HCT116 (cell line): ENCODE measurements at regions not wholly inside any gene's neighbourhood (a gene's known extent, or its start where the extent isn't known, plus 50 kb on each side); places are given as distances from the start of the nearest gene placed in this dataset.

ENCODE experiments used
- ATAC-seq: fragments of 200-7000 bp; cut with Tn5 transposase; 2 replicates; pipeline ENCODE4 v1.9.1; 2020; ENCODE audit warnings: mild to moderate bottlenecking, moderate library complexity
- BruUV-seq: library from RNA; stranded (reverse); fragments of 400-500 nt; replicated peaks from 2 replicates; lab custom pipeline; 2021; lab: Mats Ljungman, UMichigan
- CTCF ChIA-PET: fragments of 300-600 bp; sonication (Branson Sonifier 250); formaldehyde crosslinking; loops from one replicate; lab custom pipeline; 2021; ENCODE audit warnings: antibody characterized with exemption; lab: Charles Lee
- POLR2A ChIA-PET: fragments of 300-600, 350-600 bp; sonication (Branson Sonifier 250); formaldehyde crosslinking; loops from one replicate; lab custom pipeline; 2021; ENCODE audit warnings: antibody characterized with exemption; lab: Charles Lee
- RAD21 ChIA-PET, 2 experiments: fragments of 300-600 bp; sonication (Branson Sonifier 250); formaldehyde crosslinking; loops; one replicate each; lab custom pipeline; 2023; ENCODE audit warnings: low total read pairs in 2 of 2; ENCODE audit not compliant: uncharacterized antibody in 2 of 2, unreplicated experiment in 2 of 2, low non-redundant PET in 1 of 2; lab: Charles Lee
- DNase-seq: peaks from one replicate; pipeline ENCODE4 v3.0.0-alpha.2; 2010; ENCODE audit warnings: low read depth, low spot score
- H2AFZ ChIP-seq: fragments of 200-600 bp; shearing (Covaris generic), sonication (generic); 2 replicates; pipeline ENCODE4 v1.6.1; 2017; ENCODE audit warnings: low read depth, mixed run types, mixed read lengths, antibody characterized with exemption, low read length; ENCODE audit not compliant: poor library complexity, severe bottlenecking
- H3K27ac ChIP-seq: 2 replicates; pipeline ENCODE4 v1.5.1; 2012; ENCODE audit warnings: low read depth, low read length
- H3K27me3 ChIP-seq: fragments of 200-600 bp; sonication (generic); 2 replicates; pipeline ENCODE4 v1.6.1; 2016; ENCODE audit warnings: mixed run types, low read length, mixed read lengths; ENCODE audit not compliant: insufficient read depth
- H3K36me3 ChIP-seq, 2 experiments: fragments of 200-500 bp in 1 of 2; fragments of 200-600 bp in 1 of 2; sonication (Bioruptor generic) in 1 of 2; sonication (generic) in 1 of 2; 2 replicates each; pipeline versions ENCODE4 v1.5.1 to v1.6.1; 2014 to 2016; ENCODE audit warnings: low read length in 2 of 2, inconsistent platforms in 1 of 2, mixed read lengths in 1 of 2, mixed run types in 1 of 2; ENCODE audit not compliant: insufficient read depth in 2 of 2, control insufficient read depth in 1 of 2
- H3K4me1 ChIP-seq, 2 experiments: fragments of 200-600 bp in 1 of 2; sonication (generic) in 1 of 2; 2 replicates each; pipeline versions ENCODE4 v1.5.1 to v1.6.1; 2012 to 2017; ENCODE audit warnings: low read length in 2 of 2, inconsistent platforms in 1 of 2, mild to moderate bottlenecking in 1 of 2, mixed read lengths in 1 of 2, mixed run types in 1 of 2, moderate library complexity in 1 of 2; ENCODE audit not compliant: insufficient read depth in 2 of 2, control insufficient read depth in 1 of 2
- H3K4me2 ChIP-seq: fragments of 200-600 bp; sonication (generic); 2 replicates; pipeline ENCODE4 v1.6.1; 2017; ENCODE audit warnings: mixed run types, low read length, mixed read lengths
- H3K4me3 ChIP-seq, 2 experiments: fragments of 200-600 bp in 1 of 2; sonication (generic) in 1 of 2; replicated peaks in 1 of 2; 2 replicates each; pipeline ENCODE4 v1.5.1; 2011 to 2016; ENCODE audit warnings: low read length in 2 of 2, control low read depth in 1 of 2, low read depth in 1 of 2, mild to moderate bottlenecking in 1 of 2, mixed read lengths in 1 of 2, mixed run types in 1 of 2
- H3K79me2 ChIP-seq: fragments of 200-600 bp; sonication (generic); 2 replicates; pipeline ENCODE4 v1.6.1; 2017; ENCODE audit warnings: mild to moderate bottlenecking, mixed run types, low read length, moderate library complexity, mixed read lengths; ENCODE audit not compliant: insufficient read depth
- H3K9ac ChIP-seq: fragments of 200-600 bp; sonication (generic); 2 replicates; pipeline ENCODE4 v1.6.1; 2016; ENCODE audit warnings: low read length, mixed read lengths
- H3K9me2 ChIP-seq: fragments of 200-600 bp; sonication (generic), shearing (Covaris generic); 2 replicates; pipeline ENCODE4 v1.6.1; 2017; ENCODE audit warnings: mixed run types, mild to moderate bottlenecking, moderate library complexity; ENCODE audit not compliant: insufficient read depth
- H3K9me3 ChIP-seq, 2 experiments: fragments of 200-500 bp in 1 of 2; fragments of 200-600 bp in 1 of 2; sonication (Bioruptor generic) in 1 of 2; sonication (generic) in 1 of 2; 2 replicates each; pipeline ENCODE4 v1.6.1; 2014 to 2017; ENCODE audit warnings: low read length in 2 of 2, mixed read lengths in 2 of 2, inconsistent platforms in 1 of 2, low read depth in 1 of 2, mild to moderate bottlenecking in 1 of 2, mixed run types in 1 of 2, moderate library complexity in 1 of 2; ENCODE audit not compliant: control insufficient read depth in 1 of 2, insufficient read depth in 1 of 2
- H4K20me1 ChIP-seq: fragments of 200-600 bp; sonication (generic), shearing (Covaris generic); 2 replicates; pipeline ENCODE4 v1.6.1; 2017; ENCODE audit warnings: mixed run types, mild to moderate bottlenecking, moderate library complexity; ENCODE audit not compliant: insufficient read depth
- CBX3 ChIP-seq: IDR thresholded peaks from 2 replicates; pipeline ENCODE4 v1.6.1; 2012; ENCODE audit warnings: low read depth
- POLR2A ChIP-seq: IDR thresholded peaks from 2 replicates; pipeline ENCODE4 v1.7.0; 2011; ENCODE audit warnings: borderline replicate concordance; ENCODE audit not compliant: insufficient read depth, insufficient read length; ENCODE audit errors: extremely low read depth
- intact Hi-C: fragments of 100-400 bp; cut with micrococcal nuclease; formaldehyde crosslinking; loops from 2 replicates; pipeline ENCODE4 v1.10.0; 2022
- TF ChIP-seq, protein P1 (sequence below): IDR thresholded peaks from 2 replicates; pipeline ENCODE4 v1.6.1; 2012; ENCODE audit warnings: low read depth
- TF ChIP-seq, protein P2 (sequence below), 3 experiments: fragments of 200-600 bp in 1 of 3; sonication (generic) in 1 of 3; IDR thresholded peaks in 2 of 3; conservative IDR thresholded peaks in 1 of 3; 2 replicates each; pipeline ENCODE4 v1.5.1; 2012 to 2017; ENCODE audit warnings: low read depth in 2 of 3, low read length in 2 of 3, antibody characterized with exemption in 1 of 3, borderline replicate concordance in 1 of 3, control low read depth in 1 of 3, mild to moderate bottlenecking in 1 of 3, mixed read lengths in 1 of 3, mixed run types in 1 of 3, moderate library complexity in 1 of 3; ENCODE audit not compliant: insufficient read depth in 1 of 3

DNA sequence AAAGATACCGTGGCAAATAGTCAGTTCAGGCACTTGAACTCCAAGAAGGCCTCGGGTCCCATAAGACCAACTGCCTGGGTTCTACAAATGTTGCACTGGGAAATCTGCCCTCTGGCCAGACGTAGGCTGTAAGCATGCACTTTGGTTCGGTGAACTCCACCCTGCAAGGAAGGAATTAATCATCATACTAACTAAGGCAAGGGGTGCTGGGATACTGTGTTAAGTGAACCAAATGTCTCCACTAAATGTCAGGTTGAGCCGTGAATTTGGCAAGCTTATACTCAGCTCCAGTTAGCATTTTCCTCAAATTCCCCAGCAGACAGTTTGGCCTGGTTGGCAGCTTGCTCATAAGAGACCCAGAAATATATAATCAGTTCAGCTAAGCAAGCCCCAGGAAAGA is 385.9 kb downstream of the GPATCH2 start:
- intact Hi-C loops, result no loop called here

More for the DNA sequence above, 385.9 kb downstream of the GPATCH2 start:
- H3K9me2 ChIP-seq, result no peaks in the 10 kb centered on the region
- H2AFZ ChIP-seq, result no peak overlapping the region
- no peak overlapping the region for H3K27ac ChIP-seq
- ChIA-PET POLR2A (no interaction called here), RAD21 (no interaction called here), CTCF (no interaction called here)
- H4K20me1 ChIP-seq, result no peaks in the 10 kb centered on the region
- no peak overlapping the region for H3K4me3 ChIP-seq
- TF ChIP-seq POLR2A (no peak), CBX3 (no peak)
- TF ChIP-seq, protein P1, sequence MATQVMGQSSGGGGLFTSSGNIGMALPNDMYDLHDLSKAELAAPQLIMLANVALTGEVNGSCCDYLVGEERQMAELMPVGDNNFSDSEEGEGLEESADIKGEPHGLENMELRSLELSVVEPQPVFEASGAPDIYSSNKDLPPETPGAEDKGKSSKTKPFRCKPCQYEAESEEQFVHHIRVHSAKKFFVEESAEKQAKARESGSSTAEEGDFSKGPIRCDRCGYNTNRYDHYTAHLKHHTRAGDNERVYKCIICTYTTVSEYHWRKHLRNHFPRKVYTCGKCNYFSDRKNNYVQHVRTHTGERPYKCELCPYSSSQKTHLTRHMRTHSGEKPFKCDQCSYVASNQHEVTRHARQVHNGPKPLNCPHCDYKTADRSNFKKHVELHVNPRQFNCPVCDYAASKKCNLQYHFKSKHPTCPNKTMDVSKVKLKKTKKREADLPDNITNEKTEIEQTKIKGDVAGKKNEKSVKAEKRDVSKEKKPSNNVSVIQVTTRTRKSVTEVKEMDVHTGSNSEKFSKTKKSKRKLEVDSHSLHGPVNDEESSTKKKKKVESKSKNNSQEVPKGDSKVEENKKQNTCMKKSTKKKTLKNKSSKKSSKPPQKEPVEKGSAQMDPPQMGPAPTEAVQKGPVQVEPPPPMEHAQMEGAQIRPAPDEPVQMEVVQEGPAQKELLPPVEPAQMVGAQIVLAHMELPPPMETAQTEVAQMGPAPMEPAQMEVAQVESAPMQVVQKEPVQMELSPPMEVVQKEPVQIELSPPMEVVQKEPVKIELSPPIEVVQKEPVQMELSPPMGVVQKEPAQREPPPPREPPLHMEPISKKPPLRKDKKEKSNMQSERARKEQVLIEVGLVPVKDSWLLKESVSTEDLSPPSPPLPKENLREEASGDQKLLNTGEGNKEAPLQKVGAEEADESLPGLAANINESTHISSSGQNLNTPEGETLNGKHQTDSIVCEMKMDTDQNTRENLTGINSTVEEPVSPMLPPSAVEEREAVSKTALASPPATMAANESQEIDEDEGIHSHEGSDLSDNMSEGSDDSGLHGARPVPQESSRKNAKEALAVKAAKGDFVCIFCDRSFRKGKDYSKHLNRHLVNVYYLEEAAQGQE, result no peak
- TF ChIP-seq, protein P2, sequence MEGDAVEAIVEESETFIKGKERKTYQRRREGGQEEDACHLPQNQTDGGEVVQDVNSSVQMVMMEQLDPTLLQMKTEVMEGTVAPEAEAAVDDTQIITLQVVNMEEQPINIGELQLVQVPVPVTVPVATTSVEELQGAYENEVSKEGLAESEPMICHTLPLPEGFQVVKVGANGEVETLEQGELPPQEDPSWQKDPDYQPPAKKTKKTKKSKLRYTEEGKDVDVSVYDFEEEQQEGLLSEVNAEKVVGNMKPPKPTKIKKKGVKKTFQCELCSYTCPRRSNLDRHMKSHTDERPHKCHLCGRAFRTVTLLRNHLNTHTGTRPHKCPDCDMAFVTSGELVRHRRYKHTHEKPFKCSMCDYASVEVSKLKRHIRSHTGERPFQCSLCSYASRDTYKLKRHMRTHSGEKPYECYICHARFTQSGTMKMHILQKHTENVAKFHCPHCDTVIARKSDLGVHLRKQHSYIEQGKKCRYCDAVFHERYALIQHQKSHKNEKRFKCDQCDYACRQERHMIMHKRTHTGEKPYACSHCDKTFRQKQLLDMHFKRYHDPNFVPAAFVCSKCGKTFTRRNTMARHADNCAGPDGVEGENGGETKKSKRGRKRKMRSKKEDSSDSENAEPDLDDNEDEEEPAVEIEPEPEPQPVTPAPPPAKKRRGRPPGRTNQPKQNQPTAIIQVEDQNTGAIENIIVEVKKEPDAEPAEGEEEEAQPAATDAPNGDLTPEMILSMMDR (IDR thresholded peaks at IDR 0.05 in 2 of 3, conservative IDR thresholded peaks at IDR 0.05 in 1 of 3; ENCODE audit: borderline replicate concordance in 1 of 3, insufficient read depth in 1 of 3, low read depth in 2 of 3, low read length in 2 of 3), result no peak
- H3K36me3 ChIP-seq, result no peaks in the 10 kb centered on the region
- no TSS peak for BruUV-seq
- ATAC-seq (no peak), DNase-seq (no peak)
- no peaks in the 10 kb centered on the region for H3K27me3 ChIP-seq
- no peaks in the 10 kb centered on the region for H3K9me3 ChIP-seq
- no peaks in the 10 kb centered on the region for H3K79me2 ChIP-seq
- H3K4me2 ChIP-seq, result no peak overlapping the region
- H3K9ac ChIP-seq, result no peak overlapping the region
- H3K4me1 ChIP-seq, result no peaks in the 10 kb centered on the region
